ENCODE measurements at regions not wholly inside any gene's neighbourhood (a gene's known extent, or its start where the extent isn't known, plus 50 kb on each side); places are given as distances from the start of the nearest gene placed in this dataset.

- TF ChIP-seq CTCF (IDR thresholded peaks at IDR 0.05): no peak
- Histone ChIP-seq H3K4me3 (no peak overlapping the region), H3K4me1 (ENCODE audit: low read depth) (no peaks in the 10 kb centered on the region), H3K36me3 (ENCODE audit: low read depth) (no peaks in the 10 kb centered on the region), H3K9me3 (peaks cover 15% of the 10 kb centered on the region)
- no peak for ATAC-seq
- no peak for DNase-seq
- intact Hi-C loops (cut with DNase I, micrococcal nuclease): no loop called here
These were observed 257.6 kb downstream of the TEX29 start for GRCh38 chr13:111577956-111578605.

- DNase-seq (peak in 2 of 3 donors; percentile 32 to 70), ATAC-seq (peak; percentile 92)
- Histone ChIP-seq H3K36me3 (ENCODE audit: low read depth) (no peaks in the 10 kb centered on the region), H3K9me3 (no peaks in the 10 kb centered on the region), H3K4me3 (no peak overlapping the region), H3K4me1 (ENCODE audit: low read depth) (no peaks in the 10 kb centered on the region)
- no peak for TF ChIP-seq CTCF (IDR thresholded peaks at IDR 0.05)
- intact Hi-C loops (cut with DNase I, micrococcal nuclease): no loop called here
These were observed 263.7 kb downstream of the TEX29 start for GRCh38 chr13:111584101-111584672.

GRCh38 chr13:111584870-111585269 lies 264.4 kb downstream of the TEX29 start:
- ATAC-seq (no peak), DNase-seq (no peak)
- TF ChIP-seq CTCF (IDR thresholded peaks at IDR 0.05): no peak
- Histone ChIP-seq H3K4me3 (no peak overlapping the region), H3K4me1 (ENCODE audit: low read depth) (no peaks in the 10 kb centered on the region), H3K36me3 (ENCODE audit: low read depth) (no peaks in the 10 kb centered on the region), H3K9me3 (no peaks in the 10 kb centered on the region)
- intact Hi-C loops (cut with DNase I, micrococcal nuclease): no loop called here

- H3K4me1 ChIP-seq (ENCODE audit: low read depth): no peaks in the 10 kb centered on the region
- intact Hi-C loops (cut with DNase I, micrococcal nuclease): no loop called here
- no peaks in the 10 kb centered on the region for H3K36me3 ChIP-seq (ENCODE audit: low read depth)
- ATAC-seq (no peak), DNase-seq (no peak)
- H3K9me3 ChIP-seq: no peaks in the 10 kb centered on the region
- TF ChIP-seq CTCF (IDR thresholded peaks at IDR 0.05): no peak
- no peak overlapping the region for H3K4me3 ChIP-seq
These were observed 265.8 kb downstream of the TEX29 start for GRCh38 chr13:111586291-111586690.

- TF ChIP-seq CTCF (IDR thresholded peaks at IDR 0.05): no peak
- Histone ChIP-seq H3K9me3 (no peaks in the 10 kb centered on the region), H3K4me3 (no peak overlapping the region), H3K4me1 (ENCODE audit: low read depth) (no peaks in the 10 kb centered on the region), H3K36me3 (ENCODE audit: low read depth) (no peaks in the 10 kb centered on the region)
- ATAC-seq: no peak
- no peak for DNase-seq
- intact Hi-C loops (cut with DNase I, micrococcal nuclease): no loop called here
These were observed 266.8 kb downstream of the TEX29 start for GRCh38 chr13:111587249-111587648.

Measured in mucosa of descending colon (tissue), 3 donors.